Fibroblast of the conjunctiva (primary cell): ENCODE measurements at regions not wholly inside any gene's neighbourhood (a gene's known extent, or its start where the extent isn't known, plus 50 kb on each side); places are given as distances from the start of the nearest gene placed in this dataset.

Experiments used
- DNase-seq: peaks from one replicate; pipeline ENCODE4 v3.0.0-alpha.2; 2010; ENCODE audit warnings: low read depth

GRCh38 chr15:95869920-95870319 lies 460.6 kb upstream of the NR2F2 start:
- no peak for DNase-seq

GRCh38 chr15:95872366-95872771 lies 458.1 kb upstream of the NR2F2 start:
- no peak for DNase-seq

DNA sequence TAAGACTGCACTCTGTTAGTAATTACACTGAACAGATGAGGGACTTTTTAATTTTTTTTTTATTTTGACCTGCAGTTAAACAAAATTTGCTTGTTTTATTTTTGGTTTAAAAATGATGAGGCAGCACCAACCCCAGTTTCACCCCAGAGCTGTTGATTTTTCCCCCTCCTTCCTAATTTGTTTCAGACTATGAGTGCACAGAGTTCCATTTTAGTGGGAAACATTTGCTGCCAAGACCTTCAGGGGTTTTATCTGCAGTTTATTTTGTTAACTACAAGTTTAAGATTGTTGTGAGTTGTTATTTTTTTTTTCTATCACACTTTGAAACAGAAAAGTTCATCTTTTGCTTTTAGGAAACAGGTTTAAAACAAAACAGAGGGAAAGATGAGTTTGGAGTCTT lies 455.9 kb upstream of the NR2F2 start:
- peak; percentile 35 for DNase-seq

DNA sequence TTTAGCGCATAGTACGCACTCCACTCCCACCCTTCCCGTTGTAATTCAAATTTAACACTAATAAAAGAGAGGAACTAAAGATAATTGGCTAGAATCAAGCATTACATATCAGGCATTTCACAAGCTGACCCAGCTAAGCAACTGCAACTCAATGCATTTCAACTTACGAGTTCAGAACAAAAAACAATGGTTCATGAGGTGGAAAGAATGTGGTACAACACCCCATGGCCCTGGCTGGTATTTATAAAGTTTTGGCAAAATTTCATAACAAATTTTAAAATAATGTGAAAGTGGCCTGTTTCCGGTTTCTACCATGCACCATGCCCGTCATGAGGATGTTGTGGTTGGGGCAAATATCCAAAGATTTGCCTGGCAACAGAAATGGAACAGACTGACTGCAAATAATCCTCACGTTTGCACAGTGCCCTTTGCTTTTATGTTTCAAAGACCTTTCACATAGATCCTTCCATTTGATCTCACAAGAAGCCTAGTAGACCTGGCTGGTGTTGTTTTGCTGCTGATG lies 455.3 kb upstream of the NR2F2 start:
- peak; percentile 89 for DNase-seq

- no peak for DNase-seq
Measured at GRCh38 chr15:95880031-95880570, 450.4 kb upstream of the NR2F2 start.

- no peak for DNase-seq
Measured at GRCh38 chr15:95880630-95881029, 449.9 kb upstream of the NR2F2 start.

DNA sequence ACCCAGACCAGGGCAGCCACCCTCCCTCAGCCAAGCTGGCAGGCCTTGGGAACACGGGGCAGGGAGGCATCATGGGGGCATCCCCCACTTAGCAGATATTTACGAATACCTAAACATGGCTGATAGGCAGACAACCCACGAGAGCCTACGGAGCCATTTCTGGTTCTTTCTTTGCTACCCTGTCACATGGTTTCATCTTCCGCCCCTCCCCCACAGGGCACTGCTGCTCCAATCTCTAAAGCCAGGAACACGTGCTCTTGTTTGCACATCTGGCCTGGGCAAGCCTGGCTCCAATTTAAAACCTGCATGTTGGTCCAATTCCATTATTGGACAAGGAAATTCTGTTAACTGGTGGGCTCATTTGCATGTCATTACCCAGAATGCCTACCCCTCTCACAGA lies 447.4 kb upstream of the NR2F2 start:
- DNase-seq, result no peak

GRCh38 chr15:95884276-95884675 lies 446.2 kb upstream of the NR2F2 start:
- DNase-seq, result no peak

- no peak for DNase-seq
Measured at GRCh38 chr15:95887666-95888390, 442.7 kb upstream of the NR2F2 start.

DNA sequence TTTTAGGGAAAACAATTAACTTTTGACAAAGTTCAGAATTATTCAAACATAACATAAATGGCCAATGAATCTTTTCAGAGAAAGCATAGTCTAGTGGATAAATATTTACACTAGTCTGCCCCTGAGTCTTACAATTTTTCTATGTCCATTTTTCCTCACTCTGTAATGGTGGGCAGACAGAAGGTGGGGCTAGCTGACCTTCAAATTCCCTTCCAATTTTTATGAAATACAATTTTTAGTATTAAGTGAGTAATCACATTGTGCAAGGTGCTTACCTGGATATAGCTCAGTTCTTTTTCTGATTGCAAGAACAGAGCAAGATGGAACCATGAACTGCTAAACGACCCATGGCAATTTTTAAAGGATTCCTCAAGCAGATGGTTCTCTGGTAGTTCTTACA lies 441.7 kb upstream of the NR2F2 start:
- no peak for DNase-seq

GRCh38 chr15:95894407-95894956 lies 436.0 kb upstream of the NR2F2 start:
- DNase-seq, result no peak

- no peak for DNase-seq
Measured at GRCh38 chr15:95895508-95895907, 435.0 kb upstream of the NR2F2 start.

DNA sequence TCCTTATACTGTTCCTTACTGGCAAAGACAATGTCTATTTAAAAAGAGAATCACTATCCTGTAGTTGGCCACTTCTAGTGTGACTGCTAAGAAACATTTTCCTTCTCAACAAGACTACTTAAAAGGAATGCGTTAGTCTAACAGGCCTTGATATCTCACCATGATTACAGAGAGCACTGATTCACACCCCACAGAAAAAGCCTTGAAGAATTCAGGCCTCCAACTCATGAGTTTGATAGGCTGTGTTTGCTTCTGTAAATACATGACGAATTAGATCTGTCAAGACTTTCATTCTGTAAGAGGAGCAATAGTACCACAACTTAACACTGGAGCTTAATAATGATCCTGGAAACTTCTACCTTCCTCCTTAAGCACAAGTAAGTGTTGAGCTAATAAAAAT lies 432.8 kb upstream of the NR2F2 start:
- DNase-seq, result no peak

GRCh38 chr15:95898761-95899160 lies 431.7 kb upstream of the NR2F2 start:
- no peak for DNase-seq

DNA sequence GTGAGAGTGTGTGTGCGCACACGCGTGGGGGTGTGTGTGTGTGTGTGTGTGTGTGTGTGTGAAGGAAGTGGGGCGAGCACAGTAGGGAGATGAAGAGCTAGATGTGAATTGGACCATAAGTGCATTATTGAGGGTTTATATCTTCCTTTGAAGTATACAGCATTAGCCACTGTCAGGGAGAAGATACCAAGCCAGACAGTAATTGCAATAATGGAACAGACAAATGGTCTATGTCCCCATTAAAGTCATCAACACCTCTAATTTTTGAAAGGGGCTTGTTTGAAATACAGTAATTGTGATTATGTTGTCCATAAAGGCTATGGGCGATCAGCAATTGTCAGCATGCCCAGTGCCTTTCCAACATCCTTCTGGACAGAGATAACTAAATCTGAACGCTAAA lies 429.2 kb upstream of the NR2F2 start:
- no peak for DNase-seq

- DNase-seq, result no peak
Measured at GRCh38 chr15:95902606-95903005, 427.9 kb upstream of the NR2F2 start.

DNA sequence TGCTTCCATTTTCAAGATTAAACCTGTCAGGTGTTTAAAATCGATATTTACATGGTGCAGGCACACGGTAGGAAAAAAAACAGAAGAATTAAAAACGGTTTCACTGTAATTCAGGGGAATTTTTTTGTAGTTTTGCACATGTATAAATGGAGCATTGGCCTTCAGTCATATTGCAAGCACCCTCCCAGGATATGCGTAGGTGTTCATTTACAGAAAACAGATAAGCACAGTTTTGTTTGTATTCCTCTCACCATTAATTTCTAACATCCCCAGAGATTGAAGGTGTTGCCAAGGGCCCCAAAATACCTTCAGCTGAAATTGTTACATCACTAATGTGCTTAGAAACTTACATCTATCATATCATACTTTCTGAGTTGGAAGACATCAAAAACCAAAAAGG lies 427.1 kb upstream of the NR2F2 start:
- no peak for DNase-seq

GRCh38 chr15:95910643-95911212 lies 419.8 kb upstream of the NR2F2 start:
- no peak for DNase-seq

DNA sequence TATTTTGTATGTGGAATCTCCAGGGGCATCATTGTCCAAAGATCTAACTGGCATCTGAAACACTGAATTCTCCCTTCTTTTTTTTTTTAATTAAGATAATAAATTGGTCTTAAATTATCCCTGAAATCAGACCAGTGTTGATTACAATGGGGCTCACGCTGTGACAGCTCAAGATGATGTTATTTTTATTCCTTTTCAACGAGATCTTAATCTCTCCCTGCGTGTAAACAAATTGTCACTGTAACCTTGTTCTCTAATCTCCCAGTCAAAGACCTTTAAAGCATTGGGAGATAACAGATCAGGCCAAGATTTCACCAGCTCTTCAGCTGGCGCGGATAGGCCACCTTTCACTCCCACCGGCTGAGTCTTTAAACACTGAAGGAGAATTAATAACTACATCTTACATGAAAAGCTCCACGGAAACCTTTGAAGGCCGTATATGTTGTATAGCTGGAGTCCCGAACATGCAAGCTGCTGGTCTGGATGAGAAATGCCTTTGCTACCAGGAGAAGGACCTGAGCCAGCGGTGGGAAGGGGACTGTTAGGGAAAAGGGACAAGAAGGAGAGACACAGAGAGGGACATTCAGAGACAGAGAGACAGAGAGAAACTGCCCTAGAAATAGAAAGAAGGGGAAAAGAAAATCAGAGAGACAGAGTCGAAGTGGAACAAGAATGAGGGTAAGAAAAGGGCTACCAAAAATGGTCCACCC lies 418.8 kb upstream of the NR2F2 start:
- DNase-seq, result no peak

DNA sequence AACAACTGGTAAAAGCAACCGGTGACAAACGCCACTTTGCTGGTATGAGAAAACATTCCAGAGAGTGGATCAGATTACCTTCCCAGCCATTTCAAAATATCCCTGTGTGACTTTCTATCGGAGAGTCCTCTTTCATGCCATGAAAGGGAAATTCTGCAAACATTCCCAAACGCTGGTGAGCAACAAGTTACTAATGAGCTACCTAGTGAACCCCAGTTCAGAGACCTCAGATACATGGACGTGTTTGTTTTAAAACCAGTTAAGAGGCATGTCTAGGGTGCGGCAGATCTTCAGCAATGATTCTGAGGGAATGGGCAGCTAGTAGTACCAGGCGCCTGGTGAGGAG lies 418.2 kb upstream of the NR2F2 start:
- no peak for DNase-seq

GRCh38 chr15:95912728-95913127 lies 417.8 kb upstream of the NR2F2 start:
- DNase-seq, result no peak

GRCh38 chr15:95916568-95916967 lies 413.9 kb upstream of the NR2F2 start:
- no peak for DNase-seq

GRCh38 chr15:95918525-95918924 lies 412.0 kb upstream of the NR2F2 start:
- DNase-seq, result no peak
